K562 (cell line): ENCODE measurements at regions not wholly inside any gene's neighbourhood (a gene's known extent, or its start where the extent isn't known, plus 50 kb on each side); places are given as distances from the start of the nearest gene placed in this dataset.

Experiments
- ATAC-seq: fragments of 200-7000 bp; cut with Tn5 transposase; 3 replicates; pipeline ENCODE4 v1.9.1; 2020; ENCODE audit warnings: moderate library complexity
- BruUV-seq: library from RNA; stranded (reverse); fragments of 400-500 nt; replicated peaks from 2 replicates; lab custom pipeline; 2021; lab: Mats Ljungman, UMichigan
- CTCF ChIA-PET: fragments of 300-600 bp; formaldehyde crosslinking; extraction: SDS; loops from one replicate; lab custom pipeline; 2021; ENCODE audit warnings: low intra/inter-chr PET ratio; lab: Yijun Ruan, JAX
- POLR2A ChIA-PET: fragments of 300-600, 350-650 bp; sonication (Branson Sonifier 250); formaldehyde crosslinking; extraction: SDS; loops from one replicate; lab custom pipeline; 2021; ENCODE audit warnings: antibody characterized with exemption, inconsistent platforms; lab: Yijun Ruan, JAX
- DNase-seq, 4 experiments: peaks; one replicate each; pipeline versions ENCODE4 v3.0.0 to v3.0.0-alpha.2; 2011 to 2018; ENCODE audit warnings: low spot score in 3 of 4, mixed read lengths in 3 of 4; ENCODE audit errors: extremely low read depth in 1 of 4
- FAIRE-seq: peaks from 2 replicates; lab custom pipeline; 2011; peaks lifted over from hg19 to GRCh38; lab: Jason Lieb, UNC
- H2AFZ ChIP-seq: 2 replicates; pipeline ENCODE4 v1.6.0; 2011; ENCODE audit warnings: low read depth, low read length, control low read depth, inconsistent platforms
- H3K27ac ChIP-seq: fragments of 200-600 bp; 3 replicates; pipeline ENCODE4 v1.8.0; 2011; ENCODE audit warnings: low read depth, mild to moderate bottlenecking, control low read depth, inconsistent platforms, low read length, moderate library complexity, mixed read lengths; ENCODE audit errors: extremely low read depth
- H3K27me3 ChIP-seq, 2 experiments: fragments of 300-600 bp in 1 of 2; 2 replicates in 1 of 2; 3 replicates in 1 of 2; pipeline versions ENCODE4 v1.6.0 to v1.8.0; 2011; ENCODE audit warnings: inconsistent platforms in 2 of 2, low read length in 2 of 2, mild to moderate bottlenecking in 1 of 2, mixed read lengths in 1 of 2, moderate library complexity in 1 of 2; ENCODE audit not compliant: control insufficient read depth in 2 of 2, insufficient read depth in 2 of 2
- H3K36me3 ChIP-seq: fragments of 300-600 bp; 3 replicates; pipeline ENCODE4 v1.8.0; 2011; ENCODE audit warnings: mild to moderate bottlenecking, low read length, inconsistent platforms; ENCODE audit not compliant: control insufficient read depth, insufficient read depth
- H3K4me1 ChIP-seq, 2 experiments: fragments of 200-600 bp in 1 of 2; replicated peaks in 1 of 2; 2 replicates in 1 of 2; 3 replicates in 1 of 2; pipeline versions ENCODE4 v1.5.1 to v1.8.0; 2011; ENCODE audit warnings: inconsistent platforms in 2 of 2, low read length in 2 of 2, mild to moderate bottlenecking in 1 of 2, mixed read lengths in 1 of 2, moderate library complexity in 1 of 2; ENCODE audit not compliant: control insufficient read depth in 2 of 2, insufficient read depth in 2 of 2
- H3K4me2 ChIP-seq: 2 replicates; pipeline ENCODE4 v1.6.1; 2011; ENCODE audit warnings: low read length, control low read depth, inconsistent platforms, mixed read lengths; ENCODE audit not compliant: insufficient read depth
- H3K4me3 ChIP-seq: fragments of 200-600 bp; sonication (generic), shearing (Covaris generic); 2 replicates; pipeline ENCODE4 v1.5.1; 2016; ENCODE audit warnings: control low read depth, inconsistent platforms
- H3K79me2 ChIP-seq: fragments of 200-600 bp; 3 replicates; pipeline ENCODE4 v1.8.0; 2011; ENCODE audit warnings: low read length, inconsistent platforms; ENCODE audit not compliant: control insufficient read depth, insufficient read depth
- H3K9ac ChIP-seq, 2 experiments: 2 replicates each; pipeline versions ENCODE4 v1.6.0 to v1.6.1; 2011; ENCODE audit warnings: low read depth in 2 of 2, low read length in 2 of 2, control low read depth in 1 of 2, inconsistent platforms in 1 of 2, mild to moderate bottlenecking in 1 of 2, mixed read lengths in 1 of 2; ENCODE audit not compliant: insufficient read depth in 1 of 2
- H3K9me1 ChIP-seq: one replicate; pipeline ENCODE4 v1.6.0; 2011; ENCODE audit warnings: inconsistent platforms, mild to moderate bottlenecking, low read length, moderate library complexity; ENCODE audit not compliant: control insufficient read depth, insufficient read depth
- H3K9me3 ChIP-seq: replicated peaks from 2 replicates; pipeline ENCODE4 v1.5.1; 2011; ENCODE audit warnings: low read depth, low read length, inconsistent platforms; ENCODE audit not compliant: control insufficient read depth, insufficient read depth
- H4K20me1 ChIP-seq: replicated peaks from 2 replicates; pipeline ENCODE4 v1.6.1; 2011; ENCODE audit warnings: low read length, inconsistent platforms, mixed read lengths; ENCODE audit not compliant: control insufficient read depth, insufficient read depth
- CBX1 ChIP-seq: sonication (generic); IDR thresholded peaks from 2 replicates; pipeline ENCODE4 v1.6.1; 2016; ENCODE audit warnings: antibody characterized with exemption, low read depth, mild to moderate bottlenecking
- CHD2 ChIP-seq: IDR thresholded peaks from 2 replicates; pipeline ENCODE4 v1.6.1; 2011; ENCODE audit warnings: low read depth, low read length
- CREBBP ChIP-seq: IDR thresholded peaks from one replicate; pipeline ENCODE4 v1.6.1; 2012; ENCODE audit warnings: low read depth, mild to moderate bottlenecking, control low read depth, inconsistent platforms, low read length
- FOXJ3 ChIP-seq: sonication (generic); formaldehyde crosslinking; IDR thresholded peaks from 2 replicates; pipeline ENCODE4 v1.4.0; 2020; ENCODE audit warnings: mild to moderate bottlenecking, missing genetic modification reagents
- NONO ChIP-seq, 2 experiments: fragments of 200-400 bp in 1 of 2; fragments of 450-650 bp in 1 of 2; formaldehyde crosslinking in 1 of 2; IDR thresholded peaks; 2 replicates each; pipeline ENCODE4 v1.6.1; 2017; ENCODE audit warnings: low read depth in 2 of 2, mild to moderate bottlenecking in 2 of 2, moderate library complexity in 2 of 2, low read length in 1 of 2
- TGIF2 ChIP-seq: sonication (generic); formaldehyde crosslinking; IDR thresholded peaks from 2 replicates; pipeline ENCODE4 v1.8.1; 2022; ENCODE audit warnings: mild to moderate bottlenecking, missing genetic modification reagents, moderate library complexity
- ZNF76 ChIP-seq: fragments of 250-450 bp; sonication (Bioruptor Pico); IDR thresholded peaks from 2 replicates; pipeline ENCODE4 v1.4.0; 2020; ENCODE audit warnings: mild to moderate bottlenecking, moderate library complexity, borderline replicate concordance
- WGBS: fragments of 100-300 bp; shearing (Covaris generic); methylation state at CpG from one replicate; pipeline ENCODE4 v1.1.6; 2016; ENCODE audit warnings: low coverage, mixed read lengths; ENCODE audit not compliant: insufficient coverage; ENCODE audit errors: missing lambda C conversion rate; 5-methylcytosine and 5-hydroxymethylcytosine counted together
- in situ Hi-C: fragments of 300-500 bp; cut with MboI; formaldehyde crosslinking; loops from 4 replicates; pipeline ENCODE4 v1.15.0; 2018; ENCODE audit warnings: inconsistent platforms, mixed read lengths
- intact Hi-C: fragments of 100-400 bp; cut with micrococcal nuclease; formaldehyde crosslinking; loops from 2 replicates; pipeline ENCODE4 v1.14.2; 2022
- TF ChIP-seq, protein P1 (sequence below): fragments of 250-450 bp; sonication (Bioruptor Pico); IDR thresholded peaks from 2 replicates; pipeline ENCODE4 v1.5.1; 2021; ENCODE audit warnings: mild to moderate bottlenecking
- TF ChIP-seq, protein P2 (sequence below): sonication (generic); formaldehyde crosslinking; IDR thresholded peaks from 2 replicates; pipeline ENCODE4 v1.8.1; 2023; ENCODE audit warnings: mild to moderate bottlenecking, missing genetic modification reagents, moderate library complexity
- TF ChIP-seq, protein P3 (sequence below): fragments of 150-350 bp; IDR thresholded peaks from 2 replicates; pipeline ENCODE4 v1.6.1; 2014; ENCODE audit warnings: low read depth, mild to moderate bottlenecking, low read length, borderline replicate concordance

DNA sequence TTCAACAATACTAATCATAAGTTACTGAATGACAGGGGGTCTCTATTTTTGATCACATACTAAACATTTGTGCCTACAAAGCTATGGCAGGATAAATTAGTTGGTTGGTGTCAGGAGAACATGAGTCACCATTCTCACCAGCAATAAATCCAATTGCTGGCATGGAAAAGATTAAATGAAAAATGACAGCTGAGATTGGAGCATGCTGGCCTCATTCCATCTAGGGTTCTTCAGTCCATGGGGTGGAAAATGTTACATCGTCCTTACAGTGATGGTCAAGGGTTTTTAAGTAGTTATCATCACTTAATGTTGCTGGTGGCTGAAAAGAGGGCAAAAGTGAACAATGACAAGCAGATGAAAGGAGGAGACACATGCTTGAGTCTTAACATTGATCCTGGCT, 180.1 kb upstream of the BCL6 start:
- Histone ChIP-seq H3K36me3 (no peaks in the 10 kb centered on the region), H3K27ac (no peak overlapping the region), H3K9me1 (no peaks in the 10 kb centered on the region), H2AFZ (no peak overlapping the region), H3K9ac (no peak overlapping the region), H3K9me3 (no peaks in the 10 kb centered on the region), H3K4me1 (no peaks in the 10 kb centered on the region), H3K4me3 (no peak overlapping the region), H3K27me3 (peaks cover 0 to 4% of the 10 kb centered on the region in 2 experiments; a peak in 1 of 5 replicates), H3K4me2 (no peak overlapping the region), H3K79me2 (no peaks in the 10 kb centered on the region), H4K20me1 (no peaks in the 10 kb centered on the region)
- ChIA-PET CTCF (no interaction called here), POLR2A (interaction anchor here (1.0 kb wide), 1 partner anchor 14 kb away, joined by 5 read pairs; no protein-coding TSS in a partner anchor)
- no peak for ATAC-seq
- BruUV-seq: no TSS peak
- FAIRE-seq: no peak
- in situ Hi-C loops: no loop called here
- no peak for DNase-seq
- TF ChIP-seq, protein P1, sequence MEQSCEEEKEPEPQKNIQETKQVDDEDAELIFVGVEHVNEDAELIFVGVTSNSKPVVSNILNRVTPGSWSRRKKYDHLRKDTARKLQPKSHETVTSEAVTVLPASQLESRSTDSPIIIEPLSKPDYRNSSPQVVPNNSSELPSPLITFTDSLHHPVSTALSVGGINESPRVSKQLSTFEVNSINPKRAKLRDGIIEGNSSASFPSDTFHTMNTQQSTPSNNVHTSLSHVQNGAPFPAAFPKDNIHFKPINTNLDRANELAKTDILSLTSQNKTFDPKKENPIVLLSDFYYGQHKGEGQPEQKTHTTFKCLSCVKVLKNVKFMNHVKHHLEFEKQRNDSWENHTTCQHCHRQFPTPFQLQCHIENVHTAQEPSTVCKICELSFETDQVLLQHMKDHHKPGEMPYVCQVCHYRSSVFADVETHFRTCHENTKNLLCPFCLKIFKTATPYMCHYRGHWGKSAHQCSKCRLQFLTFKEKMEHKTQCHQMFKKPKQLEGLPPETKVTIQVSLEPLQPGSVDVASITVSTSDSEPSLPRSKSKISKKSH (CRISPR knock-in tag): no peak
- TF ChIP-seq CBX1 (no peak), TGIF2 (CRISPR knock-in tag) (no peak), CHD2 (no peak), FOXJ3 (CRISPR knock-in tag) (no peak), CREBBP (no peak), ZNF76 (CRISPR knock-in tag) (no peak), NONO (IDR thresholded peaks at IDR 0.05; ENCODE audit: low read depth in 2 of 2, low read length in 1 of 2) (no peak)
- TF ChIP-seq, protein P2, sequence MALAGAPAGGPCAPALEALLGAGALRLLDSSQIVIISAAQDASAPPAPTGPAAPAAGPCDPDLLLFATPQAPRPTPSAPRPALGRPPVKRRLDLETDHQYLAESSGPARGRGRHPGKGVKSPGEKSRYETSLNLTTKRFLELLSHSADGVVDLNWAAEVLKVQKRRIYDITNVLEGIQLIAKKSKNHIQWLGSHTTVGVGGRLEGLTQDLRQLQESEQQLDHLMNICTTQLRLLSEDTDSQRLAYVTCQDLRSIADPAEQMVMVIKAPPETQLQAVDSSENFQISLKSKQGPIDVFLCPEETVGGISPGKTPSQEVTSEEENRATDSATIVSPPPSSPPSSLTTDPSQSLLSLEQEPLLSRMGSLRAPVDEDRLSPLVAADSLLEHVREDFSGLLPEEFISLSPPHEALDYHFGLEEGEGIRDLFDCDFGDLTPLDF (CRISPR knock-in tag): no peak
- TF ChIP-seq, protein P3, sequence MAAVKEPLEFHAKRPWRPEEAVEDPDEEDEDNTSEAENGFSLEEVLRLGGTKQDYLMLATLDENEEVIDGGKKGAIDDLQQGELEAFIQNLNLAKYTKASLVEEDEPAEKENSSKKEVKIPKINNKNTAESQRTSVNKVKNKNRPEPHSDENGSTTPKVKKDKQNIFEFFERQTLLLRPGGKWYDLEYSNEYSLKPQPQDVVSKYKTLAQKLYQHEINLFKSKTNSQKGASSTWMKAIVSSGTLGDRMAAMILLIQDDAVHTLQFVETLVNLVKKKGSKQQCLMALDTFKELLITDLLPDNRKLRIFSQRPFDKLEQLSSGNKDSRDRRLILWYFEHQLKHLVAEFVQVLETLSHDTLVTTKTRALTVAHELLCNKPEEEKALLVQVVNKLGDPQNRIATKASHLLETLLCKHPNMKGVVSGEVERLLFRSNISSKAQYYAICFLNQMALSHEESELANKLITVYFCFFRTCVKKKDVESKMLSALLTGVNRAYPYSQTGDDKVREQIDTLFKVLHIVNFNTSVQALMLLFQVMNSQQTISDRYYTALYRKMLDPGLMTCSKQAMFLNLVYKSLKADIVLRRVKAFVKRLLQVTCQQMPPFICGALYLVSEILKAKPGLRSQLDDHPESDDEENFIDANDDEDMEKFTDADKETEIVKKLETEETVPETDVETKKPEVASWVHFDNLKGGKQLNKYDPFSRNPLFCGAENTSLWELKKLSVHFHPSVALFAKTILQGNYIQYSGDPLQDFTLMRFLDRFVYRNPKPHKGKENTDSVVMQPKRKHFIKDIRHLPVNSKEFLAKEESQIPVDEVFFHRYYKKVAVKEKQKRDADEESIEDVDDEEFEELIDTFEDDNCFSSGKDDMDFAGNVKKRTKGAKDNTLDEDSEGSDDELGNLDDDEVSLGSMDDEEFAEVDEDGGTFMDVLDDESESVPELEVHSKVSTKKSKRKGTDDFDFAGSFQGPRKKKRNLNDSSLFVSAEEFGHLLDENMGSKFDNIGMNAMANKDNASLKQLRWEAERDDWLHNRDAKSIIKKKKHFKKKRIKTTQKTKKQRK: no peak
- 0% methylated on average over 1 of the region's 1 CpG for whole genome bisulfite sequencing
- intact Hi-C loops: no loop called here
